Parathyroid adenoma (tissue), 2 donors: ENCODE measurements at regions not wholly inside any gene's neighbourhood (a gene's known extent, or its start where the extent isn't known, plus 50 kb on each side); places are given as distances from the start of the nearest gene placed in this dataset.

ENCODE experiments used
- H2AFZ ChIP-seq: fragments of 300-600 bp; sonication (generic); one replicate; pipeline ENCODE4 v1.7.0; 2017; ENCODE audit warnings: antibody characterized with exemption, mild to moderate bottlenecking
- H3K27ac ChIP-seq: fragments of 300-600 bp; sonication (generic); one replicate; pipeline ENCODE4 v1.7.0; 2017
- H3K27me3 ChIP-seq: fragments of 300-600 bp; sonication (generic); one replicate; pipeline ENCODE4 v1.7.0; 2017; ENCODE audit warnings: low read length; ENCODE audit not compliant: control insufficient read depth, insufficient read depth
- H3K36me3 ChIP-seq: fragments of 300-600 bp; sonication (generic); one replicate; pipeline ENCODE4 v1.7.0; 2017; ENCODE audit warnings: low read length; ENCODE audit not compliant: control insufficient read depth, insufficient read depth
- H3K4me1 ChIP-seq: fragments of 300-600 bp; sonication (generic); one replicate; pipeline ENCODE4 v1.7.0; 2017; ENCODE audit warnings: control low read depth
- H3K4me2 ChIP-seq: fragments of 300-600 bp; sonication (generic); one replicate; pipeline ENCODE4 v1.7.0; 2017; ENCODE audit warnings: low read length
- H3K4me3 ChIP-seq: fragments of 300-600 bp; sonication (generic); one replicate; pipeline ENCODE4 v1.7.0; 2017; ENCODE audit warnings: low read depth, low read length
- H3K79me2 ChIP-seq: fragments of 300-600 bp; sonication (generic); one replicate; pipeline ENCODE4 v1.7.0; 2017; ENCODE audit warnings: control low read depth
- H3K9ac ChIP-seq: fragments of 300-600 bp; sonication (generic); one replicate; pipeline ENCODE4 v1.7.0; 2017; ENCODE audit warnings: mild to moderate bottlenecking
- H3K9me3 ChIP-seq: fragments of 300-600 bp; sonication (generic); one replicate; pipeline ENCODE4 v1.7.0; 2017; ENCODE audit warnings: low read length; ENCODE audit not compliant: control insufficient read depth
- TF ChIP-seq, protein P1 (sequence below): fragments of 300-600 bp; sonication (generic); IDR thresholded peaks from one replicate; pipeline ENCODE4 v1.7.0; 2017; ENCODE audit warnings: antibody characterized with exemption, mild to moderate bottlenecking
- donor health status: primary hyperparathyroidism.

DNA sequence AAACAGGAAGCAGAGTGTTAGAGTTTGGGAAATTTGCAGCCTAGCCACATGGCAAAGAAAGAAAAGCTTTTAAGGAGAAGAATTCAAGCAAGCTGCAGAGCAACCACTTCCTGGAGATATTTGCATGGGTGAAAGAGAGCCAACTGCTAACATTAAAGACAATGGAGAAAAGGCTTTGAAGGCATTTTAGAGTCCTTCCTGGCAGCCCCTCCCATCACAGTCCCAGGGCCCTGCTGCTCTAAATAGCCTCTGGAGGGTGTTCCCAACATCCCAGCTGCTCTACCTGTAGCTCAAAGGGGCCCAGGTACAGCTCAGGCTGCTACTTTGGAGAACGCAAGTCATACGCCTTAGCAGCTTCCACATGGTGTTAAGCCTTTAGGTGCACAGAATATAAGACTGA lies 235.9 kb upstream of the FMR1 start:
- no peak overlapping the region for H3K9ac ChIP-seq
- H3K79me2 ChIP-seq = no peaks in the 10 kb centered on the region
- H3K4me3 ChIP-seq = no peak overlapping the region
- no peaks in the 10 kb centered on the region for H3K36me3 ChIP-seq
- H3K27me3 ChIP-seq = no peaks in the 10 kb centered on the region
- no peak overlapping the region for H3K27ac ChIP-seq
- no peak overlapping the region for H3K4me2 ChIP-seq
- TF ChIP-seq, protein P1, sequence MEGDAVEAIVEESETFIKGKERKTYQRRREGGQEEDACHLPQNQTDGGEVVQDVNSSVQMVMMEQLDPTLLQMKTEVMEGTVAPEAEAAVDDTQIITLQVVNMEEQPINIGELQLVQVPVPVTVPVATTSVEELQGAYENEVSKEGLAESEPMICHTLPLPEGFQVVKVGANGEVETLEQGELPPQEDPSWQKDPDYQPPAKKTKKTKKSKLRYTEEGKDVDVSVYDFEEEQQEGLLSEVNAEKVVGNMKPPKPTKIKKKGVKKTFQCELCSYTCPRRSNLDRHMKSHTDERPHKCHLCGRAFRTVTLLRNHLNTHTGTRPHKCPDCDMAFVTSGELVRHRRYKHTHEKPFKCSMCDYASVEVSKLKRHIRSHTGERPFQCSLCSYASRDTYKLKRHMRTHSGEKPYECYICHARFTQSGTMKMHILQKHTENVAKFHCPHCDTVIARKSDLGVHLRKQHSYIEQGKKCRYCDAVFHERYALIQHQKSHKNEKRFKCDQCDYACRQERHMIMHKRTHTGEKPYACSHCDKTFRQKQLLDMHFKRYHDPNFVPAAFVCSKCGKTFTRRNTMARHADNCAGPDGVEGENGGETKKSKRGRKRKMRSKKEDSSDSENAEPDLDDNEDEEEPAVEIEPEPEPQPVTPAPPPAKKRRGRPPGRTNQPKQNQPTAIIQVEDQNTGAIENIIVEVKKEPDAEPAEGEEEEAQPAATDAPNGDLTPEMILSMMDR = no peak
- H3K4me1 ChIP-seq = no peaks in the 10 kb centered on the region
- no peak overlapping the region for H2AFZ ChIP-seq
- no peaks in the 10 kb centered on the region for H3K9me3 ChIP-seq

DNA sequence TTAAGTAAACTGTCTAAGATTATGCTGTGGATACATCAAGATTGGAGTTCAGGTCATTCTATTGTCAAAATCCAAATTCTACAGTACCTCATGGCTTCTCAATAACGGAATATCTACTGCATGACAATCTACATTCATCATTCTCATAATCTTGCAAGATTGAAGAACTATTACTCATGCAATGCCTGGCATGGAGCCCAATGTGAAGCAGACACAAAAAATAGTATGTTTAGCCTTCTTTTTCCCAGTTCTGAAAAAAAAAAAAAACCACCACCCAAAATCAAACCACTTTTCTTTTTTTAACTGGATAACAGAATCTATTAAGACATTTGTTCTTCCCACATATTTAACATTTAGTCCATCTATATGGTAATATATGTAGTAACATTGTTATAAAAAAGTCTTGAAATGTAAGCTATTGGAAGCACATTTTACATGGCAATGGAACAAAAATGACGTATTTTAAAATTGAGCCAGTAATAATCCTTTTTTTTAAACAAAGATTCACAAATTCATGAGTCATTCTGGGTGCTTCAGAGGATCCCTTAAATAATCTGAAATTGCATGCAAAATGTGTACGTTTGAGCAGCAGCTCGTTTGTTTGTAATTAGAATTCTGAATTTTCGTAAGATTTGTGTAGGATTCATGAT lies 232.2 kb upstream of the FMR1 start:
- Histone ChIP-seq H2AFZ (no peak overlapping the region), H3K27ac (no peak overlapping the region), H3K79me2 (no peaks in the 10 kb centered on the region), H3K36me3 (no peaks in the 10 kb centered on the region), H3K9me3 (no peaks in the 10 kb centered on the region), H3K27me3 (no peaks in the 10 kb centered on the region), H3K9ac (no peak overlapping the region), H3K4me1 (no peaks in the 10 kb centered on the region), H3K4me3 (no peak overlapping the region), H3K4me2 (no peak overlapping the region)
- TF ChIP-seq, protein P1 = no peak

DNA sequence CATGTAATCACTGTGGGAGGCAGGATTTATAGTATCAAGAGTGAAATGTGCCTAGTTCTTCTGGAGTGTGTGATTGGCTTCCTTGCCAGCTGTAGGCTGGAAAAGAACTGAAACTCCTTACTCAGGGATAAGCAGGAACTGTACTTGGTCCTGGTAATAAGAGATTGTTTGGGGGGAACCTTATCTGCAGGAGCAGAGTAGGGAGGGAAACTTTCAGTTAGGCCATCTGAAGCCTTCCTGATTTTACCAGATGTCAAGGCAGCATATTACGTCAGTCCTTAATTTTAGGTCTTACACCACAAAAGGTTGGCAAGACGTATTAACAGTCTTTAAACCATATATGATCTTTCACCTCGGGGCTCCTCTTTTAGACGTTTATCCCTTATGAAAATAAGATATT lies 231.5 kb upstream of the FMR1 start:
- Histone ChIP-seq H2AFZ (no peak overlapping the region), H3K9me3 (no peaks in the 10 kb centered on the region), H3K4me1 (no peaks in the 10 kb centered on the region), H3K4me3 (no peak overlapping the region), H3K36me3 (no peaks in the 10 kb centered on the region), H3K27ac (no peak overlapping the region), H3K27me3 (no peaks in the 10 kb centered on the region), H3K79me2 (no peaks in the 10 kb centered on the region), H3K9ac (no peak overlapping the region), H3K4me2 (no peak overlapping the region)
- TF ChIP-seq, protein P1 = no peak

DNA sequence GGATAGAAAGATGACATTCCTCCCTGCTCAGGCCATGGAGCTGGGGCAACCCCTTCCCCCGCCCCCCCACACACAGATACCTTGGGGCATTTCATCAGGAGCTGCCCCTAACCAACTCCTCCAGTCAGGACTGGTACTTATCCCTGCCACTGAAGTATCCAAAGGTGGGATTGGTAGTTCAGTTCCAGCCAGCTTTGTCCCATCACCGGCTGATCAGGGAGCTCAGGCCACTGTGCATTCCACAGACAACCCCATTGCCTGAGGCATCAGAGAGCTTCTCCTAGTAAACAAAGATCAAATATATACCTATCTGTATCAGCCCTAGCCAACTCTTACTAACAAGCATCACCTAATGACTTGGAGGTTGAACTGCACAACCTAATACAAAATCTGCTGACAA lies 218.2 kb upstream of the FMR1 start:
- H3K79me2 ChIP-seq = no peaks in the 10 kb centered on the region
- H2AFZ ChIP-seq = no peak overlapping the region
- H3K4me1 ChIP-seq = no peaks in the 10 kb centered on the region
- no peak overlapping the region for H3K9ac ChIP-seq
- no peak overlapping the region for H3K4me3 ChIP-seq
- no peaks in the 10 kb centered on the region for H3K27me3 ChIP-seq
- no peak overlapping the region for H3K27ac ChIP-seq
- TF ChIP-seq, protein P1 = no peak
- H3K4me2 ChIP-seq = no peak overlapping the region
- no peaks in the 10 kb centered on the region for H3K9me3 ChIP-seq
- H3K36me3 ChIP-seq = no peaks in the 10 kb centered on the region

DNA sequence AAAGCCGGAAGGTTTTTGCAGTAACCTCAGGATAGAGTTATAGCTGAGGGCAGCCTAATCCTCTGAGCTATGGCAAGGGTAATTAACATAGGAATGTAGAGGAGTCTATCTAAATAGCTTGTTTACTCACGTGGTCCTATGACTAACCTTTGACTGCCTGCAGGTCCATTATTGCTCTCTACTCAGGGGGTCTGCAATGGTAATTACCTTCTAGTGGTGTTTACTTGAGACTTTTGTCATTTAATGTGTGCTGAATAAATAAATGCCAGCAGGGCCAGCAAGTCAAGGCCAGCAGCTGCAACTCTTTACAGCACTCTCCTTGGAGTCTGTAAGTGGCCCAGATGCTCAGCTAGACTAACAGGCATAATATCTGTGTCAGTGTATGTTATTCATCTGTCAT lies 212.7 kb upstream of the FMR1 start:
- no peaks in the 10 kb centered on the region for H3K27me3 ChIP-seq
- TF ChIP-seq, protein P1 = no peak
- H2AFZ ChIP-seq = no peak overlapping the region
- H3K4me2 ChIP-seq = no peak overlapping the region
- no peak overlapping the region for H3K27ac ChIP-seq
- no peaks in the 10 kb centered on the region for H3K79me2 ChIP-seq
- H3K4me3 ChIP-seq = no peak overlapping the region
- H3K36me3 ChIP-seq = no peaks in the 10 kb centered on the region
- H3K9me3 ChIP-seq = no peaks in the 10 kb centered on the region
- H3K4me1 ChIP-seq = no peaks in the 10 kb centered on the region
- H3K9ac ChIP-seq = no peak overlapping the region
